ENCODE measurements at regions not wholly inside any gene's neighbourhood (a gene's known extent, or its start where the extent isn't known, plus 50 kb on each side); places are given as distances from the start of the nearest gene placed in this dataset.
"Not testable (repeated sequence)": the region's sequence is repeated elsewhere in the genome, so short reads cannot be mapped to it uniquely, and the experiment has no call there.

DNA sequence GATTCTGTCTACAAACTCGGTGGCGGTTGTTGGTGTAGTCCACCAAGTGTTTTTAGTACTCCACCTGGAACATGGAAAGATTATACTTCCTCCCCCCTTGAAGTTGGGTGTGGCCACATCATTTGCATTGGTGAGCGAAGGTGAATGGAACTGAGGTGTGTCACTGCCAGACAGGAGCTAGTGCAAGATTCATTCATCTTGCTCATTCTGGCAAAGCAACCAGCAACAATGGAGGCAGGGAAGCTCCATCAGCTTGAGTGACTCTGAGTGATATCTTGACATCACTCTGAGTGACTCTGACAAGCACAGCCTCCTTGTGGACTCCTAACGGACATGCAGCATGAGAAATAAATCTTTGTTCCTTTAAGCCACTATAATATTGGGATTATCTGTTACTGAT lies 54.7 kb upstream of the SLC1A4 start:
- ATAC-seq (no peak), DNase-seq (ENCODE audit: low spot score) (no peak)
- H3K36me3 Mint-ChIP-seq, result no peaks in the 10 kb centered on the region
- H3K4me1 Mint-ChIP-seq (ENCODE audit: low read depth in 2 of 2), result peaks cover 20% of the 10 kb centered on the region in 2 donors
- no peaks in the 10 kb centered on the region for H3K27me3 Mint-ChIP-seq
- no peaks in the 10 kb centered on the region for H3K9me3 Mint-ChIP-seq
- no peak overlapping the region for H3K27ac Mint-ChIP-seq
- no peak overlapping the region for H3K4me3 Mint-ChIP-seq

DNA sequence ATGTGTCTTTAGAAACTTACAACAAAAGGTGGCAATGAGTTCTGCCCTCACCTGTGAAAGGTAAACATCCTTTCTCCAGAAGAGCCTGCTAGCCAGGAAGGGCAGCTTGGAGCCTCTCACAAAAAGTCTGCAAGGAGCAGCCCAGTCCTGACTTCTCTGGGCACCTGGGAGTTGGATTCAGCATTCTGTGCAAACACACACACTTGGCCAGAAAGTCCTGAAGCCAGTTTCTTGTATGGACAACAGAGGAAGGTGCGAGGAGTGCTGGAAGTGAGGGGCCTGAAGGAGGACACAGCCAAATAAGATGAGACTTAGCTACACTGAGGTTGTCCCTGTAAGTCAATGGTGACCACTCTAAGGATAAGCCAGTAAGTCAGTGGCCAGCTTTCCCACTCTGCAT lies 52.4 kb upstream of the SLC1A4 start:
- Mint-ChIP-seq H3K36me3 (no peaks in the 10 kb centered on the region), H3K4me3 (no peak overlapping the region), H3K4me1 (ENCODE audit: low read depth in 2 of 2) (peaks cover 25 to 27% of the 10 kb centered on the region in 2 donors), H3K27me3 (no peaks in the 10 kb centered on the region), H3K9me3 (no peaks in the 10 kb centered on the region), H3K27ac (no peak overlapping the region)
- DNase-seq (ENCODE audit: low spot score), result no peak
- no peak for ATAC-seq

DNA sequence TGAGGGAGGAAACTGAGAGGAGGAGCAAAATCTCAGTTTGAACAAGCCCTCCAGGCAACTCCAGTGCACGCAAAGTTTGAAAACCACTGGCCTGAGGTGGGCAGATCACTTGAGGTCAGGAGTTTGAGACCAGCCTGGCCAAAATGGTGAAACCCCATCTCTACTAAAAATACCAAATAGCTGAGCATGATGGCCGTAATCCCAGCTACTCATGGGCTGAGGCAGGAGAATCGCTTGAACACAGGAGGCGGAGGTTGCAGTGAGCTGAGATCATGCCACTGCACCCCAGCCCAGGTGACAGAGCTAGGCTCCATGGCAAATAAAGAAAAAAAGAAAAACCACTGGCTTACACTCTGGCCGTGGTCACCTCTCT lies 51.9 kb upstream of the SLC1A4 start:
- H3K4me3 Mint-ChIP-seq; ATAC-seq; H3K27ac Mint-ChIP-seq; H3K9me3 Mint-ChIP-seq; DNase-seq (ENCODE audit: low spot score); H3K27me3 Mint-ChIP-seq; H3K36me3 Mint-ChIP-seq: not testable (repeated sequence)
- H3K4me1 Mint-ChIP-seq (ENCODE audit: low read depth in 2 of 2), result peaks cover 28 to 29% of the 10 kb centered on the region in 2 donors

DNA sequence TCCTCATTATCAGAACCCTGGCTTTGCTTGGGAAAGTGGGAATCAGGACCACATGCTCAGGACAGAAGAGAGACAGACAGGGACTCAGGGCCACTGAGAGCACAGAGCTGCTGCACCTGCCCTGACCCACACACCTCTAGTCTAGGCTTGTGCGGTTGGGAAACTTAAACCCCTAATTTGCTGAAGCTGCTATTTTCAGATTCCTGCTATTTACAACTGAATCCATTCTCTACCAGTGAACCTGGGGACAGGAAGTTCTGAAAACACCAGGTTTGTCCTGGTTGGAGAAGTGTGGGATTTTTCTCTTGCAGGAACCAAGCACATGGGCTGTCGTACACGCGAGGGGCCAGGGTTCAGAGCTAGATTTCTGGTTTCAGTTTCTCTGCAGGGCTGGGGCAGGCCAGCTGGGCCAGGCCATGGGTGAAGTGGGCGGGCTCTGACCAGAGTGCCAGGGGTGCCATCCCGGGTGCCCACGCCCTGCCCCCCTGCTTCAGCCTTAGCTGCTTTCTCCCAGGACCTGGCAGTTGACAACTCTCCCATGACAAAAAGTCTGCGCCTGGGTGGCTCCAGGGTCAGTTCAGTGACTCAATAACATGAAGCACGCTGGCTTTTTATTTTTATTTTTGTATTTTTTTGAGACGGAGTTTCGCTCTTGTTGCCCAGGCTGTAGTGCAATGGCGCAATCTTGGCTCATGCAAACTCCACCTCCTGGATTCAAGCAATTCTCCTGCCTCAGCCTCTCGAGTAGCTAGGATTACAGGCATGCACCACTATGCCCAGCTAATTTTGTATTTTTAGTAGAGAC lies 51.3 kb upstream of the SLC1A4 start:
- H3K27ac Mint-ChIP-seq, result no peak overlapping the region

DNA sequence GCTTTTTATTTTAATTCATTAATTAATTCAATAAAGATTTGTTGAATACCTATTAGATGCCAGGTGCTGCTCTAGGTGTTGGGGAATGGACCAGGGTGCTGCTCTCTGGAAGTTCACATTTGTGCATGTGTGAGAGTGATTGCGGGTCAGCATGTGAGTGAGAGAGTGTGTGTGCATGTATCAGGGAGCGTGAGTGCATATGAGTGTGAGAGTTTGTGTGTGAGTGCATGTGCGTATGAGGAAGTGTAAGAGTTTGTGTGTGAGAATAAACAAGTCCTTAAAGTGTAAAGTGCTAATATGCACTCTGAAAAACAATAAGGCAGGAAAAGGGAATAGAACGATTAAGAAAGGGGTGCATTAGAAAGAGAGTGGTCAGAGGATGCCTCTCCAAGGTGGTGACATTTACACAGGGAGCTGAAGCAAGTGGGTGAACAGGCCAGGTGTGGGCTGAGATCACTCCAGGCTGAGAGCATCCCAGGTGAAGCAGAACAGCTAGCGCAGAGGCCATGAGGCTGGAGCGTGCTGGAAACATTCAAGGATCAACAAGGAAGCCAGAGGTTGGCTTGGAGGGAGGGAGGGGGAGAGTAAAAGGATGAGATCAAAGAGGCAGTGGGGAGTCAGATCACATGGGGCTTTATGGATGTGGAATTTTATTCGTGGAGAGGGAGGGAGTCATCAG lies 50.5 kb upstream of the SLC1A4 start:
- no peaks in the 10 kb centered on the region for H3K36me3 Mint-ChIP-seq
- peak overlapping the region in 1 of 2 donors; percentile 45 for H3K27ac Mint-ChIP-seq
- H3K4me1 Mint-ChIP-seq (ENCODE audit: low read depth in 2 of 2), result peaks cover 21 to 26% of the 10 kb centered on the region in 2 donors
- no peaks in the 10 kb centered on the region for H3K27me3 Mint-ChIP-seq
- peak overlapping the region; percentile 47 for H3K4me3 Mint-ChIP-seq
- no peak for ATAC-seq
- no peaks in the 10 kb centered on the region for H3K9me3 Mint-ChIP-seq
- no peak for DNase-seq (ENCODE audit: low spot score)

More for the DNA sequence above, 51.3 kb upstream of the SLC1A4 start:
- Mint-ChIP-seq H3K27me3 (no peaks in the 10 kb centered on the region), H3K9me3 (no peaks in the 10 kb centered on the region), H3K36me3 (no peaks in the 10 kb centered on the region), H3K4me3 (no peak overlapping the region), H3K4me1 (ENCODE audit: low read depth in 2 of 2) (peaks cover 23 to 26% of the 10 kb centered on the region in 2 donors)
- ATAC-seq, result peak; percentile 66 to 78
- DNase-seq (ENCODE audit: low spot score), result no peak

DNA sequence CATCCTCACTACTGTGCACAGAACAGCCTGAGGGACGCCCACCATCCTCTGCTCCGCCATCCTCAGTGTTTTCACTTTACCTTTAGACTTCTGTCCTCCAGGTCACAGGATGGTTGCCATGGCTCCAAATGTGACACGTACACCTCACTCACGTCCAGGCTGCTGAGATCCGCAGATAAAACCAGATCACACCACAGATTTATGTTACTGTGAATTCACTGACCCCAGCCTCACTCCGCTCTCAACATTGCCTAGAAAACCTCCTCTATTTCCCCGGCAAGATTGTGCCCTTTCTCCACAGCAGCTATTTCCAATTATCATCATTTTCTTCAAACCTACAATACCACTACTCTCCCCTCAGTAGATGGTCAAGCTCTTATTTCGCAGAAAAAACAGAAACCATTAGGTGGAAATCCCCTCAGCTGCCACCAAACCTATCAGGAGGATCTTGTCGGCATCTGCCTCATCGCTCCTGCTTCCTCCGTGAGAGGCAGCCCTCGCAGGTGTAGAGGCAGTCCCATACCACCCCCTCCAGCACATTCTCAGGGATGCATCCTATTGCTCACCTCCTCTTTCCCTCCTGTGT lies 49.8 kb upstream of the SLC1A4 start:
- no peak for DNase-seq (ENCODE audit: low spot score)
- peak in 1 of 2 donors; percentile 52 for ATAC-seq
- no peaks in the 10 kb centered on the region for H3K9me3 Mint-ChIP-seq

More for the DNA sequence above, 49.8 kb upstream of the SLC1A4 start:
- Mint-ChIP-seq H3K27ac (peak overlapping the region; percentile 44 to 45), H3K27me3 (no peaks in the 10 kb centered on the region), H3K4me3 (peak overlapping the region; percentile 47), H3K4me1 (ENCODE audit: low read depth in 2 of 2) (peaks cover 24 to 26% of the 10 kb centered on the region in 2 donors), H3K36me3 (no peaks in the 10 kb centered on the region)

Data from natural killer cell treated with Interleukin-12 subunit alpha and Interleukin-12 subunit beta and Interleukin-15 and Interleukin-18, amount 100 ng/mL, for 72 hours (primary cell).